ENCODE measurements at regions not wholly inside any gene's neighbourhood (a gene's known extent, or its start where the extent isn't known, plus 50 kb on each side); places are given as distances from the start of the nearest gene placed in this dataset.

DNA sequence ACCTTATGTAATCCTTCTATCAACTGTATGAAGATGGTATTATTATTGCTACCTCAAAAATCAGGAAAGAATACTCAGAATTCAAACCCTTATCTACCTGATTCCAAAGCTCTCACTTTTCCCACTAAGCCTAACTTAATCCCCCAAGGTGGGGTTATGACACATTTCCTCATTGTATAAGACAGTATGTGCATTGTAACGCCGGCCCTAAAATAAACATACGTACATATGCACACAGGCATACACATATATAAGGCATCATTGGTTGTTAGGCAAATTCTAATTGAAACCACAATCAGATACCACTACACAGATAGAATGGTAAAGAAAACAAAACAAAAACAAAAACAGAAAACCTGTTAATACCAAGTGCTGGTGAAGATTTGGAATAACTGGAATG lies 556.5 kb downstream of the INHBA start:
- no peak overlapping the region for H3K4me3 Mint-ChIP-seq
- H3K36me3 Mint-ChIP-seq (ENCODE audit: low read depth) = no peaks in the 10 kb centered on the region
- DNase-seq = no peak
- ChIA-PET POLR2A (no interaction called here), CTCF (no interaction called here)
- no peaks in the 10 kb centered on the region for H3K9me3 Mint-ChIP-seq
- no peak overlapping the region for H3K27ac Mint-ChIP-seq
- H3K27me3 Mint-ChIP-seq = no peaks in the 10 kb centered on the region
- H3K4me1 Mint-ChIP-seq = no peaks in the 10 kb centered on the region

DNA sequence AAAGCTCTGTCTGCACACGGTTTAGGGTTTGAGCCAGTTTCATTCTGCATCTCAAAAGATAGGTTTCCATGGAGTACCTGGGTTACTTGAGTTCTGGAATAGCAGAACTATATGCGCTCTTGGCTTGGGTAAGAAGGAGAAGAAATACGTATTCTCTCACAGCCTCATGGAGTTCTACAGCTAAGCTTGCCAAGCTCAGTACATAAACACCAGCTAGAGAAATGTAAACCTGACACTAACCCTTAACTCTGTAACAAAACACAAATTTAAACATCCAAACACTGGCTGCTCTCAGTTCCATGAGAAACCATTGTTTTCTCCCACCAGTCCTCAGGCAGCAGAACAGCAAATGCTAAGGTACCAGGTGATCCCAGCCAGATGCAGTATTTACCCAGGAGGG lies 557.2 kb downstream of the INHBA start:
- Mint-ChIP-seq H3K27me3 (no peaks in the 10 kb centered on the region), H3K9me3 (no peaks in the 10 kb centered on the region), H3K27ac (no peak overlapping the region), H3K36me3 (ENCODE audit: low read depth) (no peaks in the 10 kb centered on the region), H3K4me3 (no peak overlapping the region), H3K4me1 (no peaks in the 10 kb centered on the region)
- ChIA-PET CTCF (interaction anchor here (0.6 kb wide), 1 partner anchor 97 kb away, joined by 3 read pairs; no protein-coding TSS in a partner anchor), POLR2A (no interaction called here)
- no peak for DNase-seq

DNA sequence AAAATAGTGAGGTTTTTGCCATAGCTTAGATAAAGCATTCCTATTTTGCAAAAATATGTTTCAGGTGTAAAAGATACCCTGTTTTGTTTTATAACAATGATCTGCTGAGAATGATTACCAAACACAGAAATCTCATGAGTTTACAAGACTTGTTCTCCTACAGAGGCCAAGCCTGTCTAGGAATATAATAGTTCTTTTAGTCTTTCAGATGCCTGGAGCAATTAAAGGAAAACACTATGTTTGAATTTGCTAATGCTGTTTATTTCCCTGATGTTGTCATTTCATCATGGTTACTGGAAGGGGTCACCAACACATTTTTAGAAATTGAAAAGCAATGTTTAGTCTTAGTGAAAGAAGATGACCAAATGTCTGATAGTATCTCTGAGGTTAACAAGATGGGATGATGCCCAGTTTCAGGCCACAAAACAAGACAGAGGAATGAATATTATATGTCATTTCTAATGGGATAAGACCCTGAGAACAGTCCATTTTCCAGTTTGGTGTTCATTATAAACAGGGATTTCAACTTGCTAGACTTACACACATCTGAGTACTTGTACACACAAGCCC lies 559.9 kb downstream of the INHBA start:
- H3K4me1 Mint-ChIP-seq = no peaks in the 10 kb centered on the region
- no peaks in the 10 kb centered on the region for H3K9me3 Mint-ChIP-seq
- ChIA-PET POLR2A (no interaction called here), CTCF (no interaction called here)
- H3K4me3 Mint-ChIP-seq = no peak overlapping the region
- no peaks in the 10 kb centered on the region for H3K27me3 Mint-ChIP-seq
- no peak overlapping the region for H3K27ac Mint-ChIP-seq
- no peak for DNase-seq
- no peaks in the 10 kb centered on the region for H3K36me3 Mint-ChIP-seq (ENCODE audit: low read depth)

DNA sequence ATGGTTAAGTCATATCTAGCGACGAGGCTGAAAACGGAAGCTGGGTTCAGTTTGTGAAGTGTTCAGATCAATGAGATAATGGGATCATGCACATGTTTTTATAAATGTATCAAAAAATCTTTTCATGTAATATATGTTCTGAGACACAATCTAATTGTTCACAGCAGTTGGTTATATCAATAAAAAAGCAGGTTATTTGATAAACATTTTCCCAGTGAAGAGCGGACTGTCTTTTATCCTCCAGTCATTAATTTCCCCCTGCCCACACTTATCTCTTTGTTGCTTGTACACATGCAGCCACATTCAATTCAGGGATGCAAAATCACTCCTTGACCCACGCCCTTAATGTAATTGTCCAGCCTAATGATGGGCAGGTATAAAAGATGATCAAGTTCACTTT lies 563.1 kb downstream of the INHBA start:
- H3K36me3 Mint-ChIP-seq (ENCODE audit: low read depth) = no peaks in the 10 kb centered on the region
- H3K27ac Mint-ChIP-seq = no peak overlapping the region
- DNase-seq = no peak
- no peaks in the 10 kb centered on the region for H3K27me3 Mint-ChIP-seq
- no peaks in the 10 kb centered on the region for H3K4me1 Mint-ChIP-seq
- CTCF ChIA-PET = no interaction called here
- POLR2A ChIA-PET = no interaction called here
- no peaks in the 10 kb centered on the region for H3K9me3 Mint-ChIP-seq
- H3K4me3 Mint-ChIP-seq = no peak overlapping the region

DNA sequence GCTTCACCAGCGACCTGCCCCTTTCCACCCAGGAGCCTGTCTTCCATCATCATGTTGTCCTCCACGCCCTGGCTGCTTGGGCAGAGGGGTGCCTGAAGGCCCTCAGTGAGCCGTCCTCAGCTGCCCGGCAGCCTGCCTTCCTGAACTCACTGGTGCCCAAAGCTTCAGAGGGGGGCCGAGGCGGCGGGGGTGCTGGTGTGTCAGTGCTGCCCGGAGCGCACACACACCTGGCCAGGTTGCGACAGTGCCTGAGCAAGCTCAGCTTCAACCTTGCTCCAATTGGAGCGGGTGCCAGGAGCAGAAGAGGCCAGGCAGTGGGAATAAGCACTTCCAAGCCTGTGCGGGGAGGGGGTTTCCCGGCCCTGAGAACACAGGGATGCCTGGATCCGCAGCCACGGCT lies 566.3 kb downstream of the INHBA start:
- no peak for DNase-seq
- Mint-ChIP-seq H3K4me3 (no peak overlapping the region), H3K27ac (no peak overlapping the region), H3K27me3 (no peaks in the 10 kb centered on the region), H3K36me3 (ENCODE audit: low read depth) (no peaks in the 10 kb centered on the region), H3K9me3 (no peaks in the 10 kb centered on the region), H3K4me1 (no peaks in the 10 kb centered on the region)
- POLR2A ChIA-PET = no interaction called here
- CTCF ChIA-PET = no interaction called here

DNA sequence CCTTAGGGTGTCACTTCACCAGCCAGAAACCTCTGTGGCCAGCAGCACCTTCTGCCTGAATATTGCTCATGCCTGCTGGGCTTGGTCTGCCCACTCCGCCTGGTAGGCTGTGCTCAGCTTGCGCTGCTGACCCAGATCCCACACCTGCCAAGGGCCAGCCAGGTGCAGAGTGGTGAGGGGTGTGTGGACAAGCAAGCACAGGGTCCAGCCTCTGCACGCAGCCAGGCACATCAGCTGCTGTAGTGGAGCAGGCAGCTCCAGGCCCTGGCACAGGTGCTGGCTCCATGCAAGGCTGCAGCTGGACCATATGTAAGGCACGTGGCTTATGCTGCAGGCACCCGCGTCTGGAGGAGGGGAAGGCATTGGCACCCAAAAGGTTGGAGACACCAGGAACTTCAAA lies 567.4 kb downstream of the INHBA start:
- Mint-ChIP-seq H3K27me3 (no peaks in the 10 kb centered on the region), H3K4me3 (no peak overlapping the region), H3K36me3 (ENCODE audit: low read depth) (no peaks in the 10 kb centered on the region), H3K4me1 (no peaks in the 10 kb centered on the region), H3K9me3 (no peaks in the 10 kb centered on the region), H3K27ac (no peak overlapping the region)
- DNase-seq = no peak
- ChIA-PET POLR2A (no interaction called here), CTCF (no interaction called here)

DNA sequence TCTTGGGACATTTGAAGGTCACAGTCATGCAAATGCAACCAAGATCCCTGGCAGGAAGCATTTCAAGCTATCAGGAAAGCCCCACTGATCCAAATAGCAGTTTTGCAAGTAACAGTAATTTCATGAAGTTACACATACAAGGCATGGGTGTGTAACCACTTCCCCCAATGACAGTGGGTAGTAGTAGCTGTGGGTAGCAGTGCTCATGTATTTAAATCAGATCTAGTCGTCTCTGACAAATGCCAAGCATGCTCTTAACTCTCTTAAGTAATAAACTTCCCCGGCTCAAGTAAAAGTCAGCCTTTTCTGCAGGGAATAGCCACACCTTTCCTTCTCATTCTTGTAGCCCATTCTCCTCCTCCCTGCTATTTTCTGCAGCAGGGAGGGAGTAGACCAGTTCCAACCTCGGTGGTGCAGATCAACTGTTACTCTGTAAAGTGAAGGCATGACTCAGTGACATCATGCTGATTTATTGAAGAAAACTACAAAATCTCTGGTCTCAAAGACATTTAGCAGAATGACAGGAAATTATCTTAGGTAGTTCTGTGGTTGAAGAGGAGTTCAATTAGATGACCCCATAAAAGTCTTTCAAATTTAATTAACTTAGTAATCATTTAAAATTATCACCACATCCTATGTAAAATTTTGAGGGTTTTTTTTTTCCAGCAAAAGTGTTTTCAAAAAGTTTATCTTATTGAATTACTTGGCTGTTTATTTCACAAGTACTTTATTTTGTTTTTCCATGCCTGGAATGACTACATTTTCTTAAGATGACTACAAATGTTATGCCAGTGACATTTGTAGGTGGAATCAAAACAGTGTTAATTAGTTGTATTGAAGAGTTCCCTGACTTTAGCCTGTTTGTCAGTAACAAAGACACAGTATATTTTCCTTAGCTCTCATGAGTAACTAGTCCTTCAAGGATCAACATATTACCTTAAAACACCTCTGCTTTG lies 568.3 kb downstream of the INHBA start:
- Mint-ChIP-seq H3K4me1 (no peaks in the 10 kb centered on the region), H3K36me3 (ENCODE audit: low read depth) (no peaks in the 10 kb centered on the region), H3K27ac (no peak overlapping the region), H3K9me3 (no peaks in the 10 kb centered on the region), H3K4me3 (no peak overlapping the region), H3K27me3 (no peaks in the 10 kb centered on the region)
- DNase-seq = no peak
- POLR2A ChIA-PET = no interaction called here
- CTCF ChIA-PET = no interaction called here

DNA sequence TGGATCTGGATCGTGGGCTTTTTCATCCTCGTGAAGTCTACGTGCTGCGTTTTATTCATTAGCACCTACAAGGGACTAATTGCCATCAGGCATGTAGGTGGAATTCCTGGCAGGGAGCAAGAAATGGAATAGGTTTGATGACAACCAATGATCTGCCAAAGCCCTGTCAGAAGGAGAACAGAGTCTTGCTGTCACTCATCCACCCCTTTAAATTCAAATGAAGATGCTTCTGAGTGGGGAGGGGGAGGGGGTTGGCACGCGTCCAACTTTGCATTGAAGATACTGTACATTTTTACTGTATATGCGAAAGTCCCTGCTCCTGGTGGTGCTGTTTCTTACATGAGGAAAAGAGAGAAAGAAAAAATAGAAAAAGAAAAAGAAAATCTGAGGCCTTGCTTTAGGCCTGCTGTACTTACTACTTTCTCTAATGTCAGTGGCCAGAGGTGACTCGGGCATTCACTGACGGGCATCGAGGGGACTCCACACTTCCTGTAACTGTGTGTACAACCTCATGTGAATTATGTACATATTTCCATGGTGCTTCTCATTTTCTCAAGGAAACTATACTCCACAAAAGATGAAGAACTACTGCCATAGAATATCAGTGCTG lies 569.1 kb downstream of the INHBA start:
- ChIA-PET POLR2A (no interaction called here), CTCF (no interaction called here)
- H3K27ac Mint-ChIP-seq = no peak overlapping the region
- no peaks in the 10 kb centered on the region for H3K9me3 Mint-ChIP-seq
- no peak overlapping the region for H3K4me3 Mint-ChIP-seq
- no peaks in the 10 kb centered on the region for H3K4me1 Mint-ChIP-seq
- no peaks in the 10 kb centered on the region for H3K27me3 Mint-ChIP-seq
- H3K36me3 Mint-ChIP-seq (ENCODE audit: low read depth) = no peaks in the 10 kb centered on the region
- DNase-seq = no peak

DNA sequence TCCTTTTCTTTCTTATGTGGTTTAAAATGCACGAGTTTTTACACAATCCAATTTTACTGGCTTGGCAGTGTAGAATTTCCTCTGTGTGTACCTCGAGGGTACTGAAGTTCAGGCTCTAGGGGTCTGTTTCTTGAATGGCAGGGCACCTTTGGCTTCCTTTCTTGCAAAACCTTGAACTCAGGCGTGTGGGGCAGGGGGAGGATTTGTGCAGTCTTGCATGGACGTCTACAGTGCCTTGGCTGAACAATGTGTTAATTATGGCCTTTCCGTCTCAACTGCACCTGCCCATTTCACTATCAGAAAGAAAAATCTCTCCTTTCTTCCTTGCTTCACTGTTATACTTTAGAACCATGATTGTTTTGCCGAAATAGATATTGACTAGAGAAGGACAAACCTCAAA lies 570.9 kb downstream of the INHBA start:
- Mint-ChIP-seq H3K27me3 (no peaks in the 10 kb centered on the region), H3K4me1 (no peaks in the 10 kb centered on the region), H3K9me3 (no peaks in the 10 kb centered on the region), H3K27ac (no peak overlapping the region), H3K36me3 (ENCODE audit: low read depth) (no peaks in the 10 kb centered on the region), H3K4me3 (no peak overlapping the region)
- ChIA-PET CTCF (no interaction called here), POLR2A (no interaction called here)
- DNase-seq = no peak

DNA sequence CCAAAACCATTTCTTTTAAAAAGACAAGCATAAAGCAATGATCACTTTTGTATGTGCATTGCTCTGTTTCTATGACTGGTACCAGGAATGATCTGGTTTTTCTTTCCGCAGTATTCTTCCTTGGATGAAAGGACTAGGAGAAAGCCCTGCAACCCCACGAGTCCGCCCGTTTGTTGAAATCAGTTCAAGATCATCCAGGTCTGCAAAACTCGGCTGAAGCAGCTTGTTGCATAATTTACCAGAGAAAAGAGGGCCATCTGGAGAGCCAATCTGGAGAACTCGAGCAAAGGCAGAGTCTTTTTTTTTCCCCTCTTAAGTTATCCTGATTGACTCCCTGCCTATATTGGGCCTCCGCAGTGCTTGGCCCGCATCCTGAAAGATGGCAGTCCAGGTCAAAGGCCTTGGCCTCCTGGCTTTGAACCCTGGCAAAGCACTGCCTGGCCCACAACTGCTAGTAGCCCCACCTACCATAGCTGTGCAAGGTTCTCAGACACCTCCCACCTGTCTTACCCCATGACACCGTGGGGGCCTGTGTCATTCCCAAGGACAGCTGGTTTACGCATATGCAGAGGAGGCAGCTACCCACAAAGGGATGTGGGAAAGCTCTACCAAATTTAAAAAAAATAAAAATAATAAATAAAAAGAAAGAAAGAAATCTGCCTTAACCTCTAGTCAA lies 572.2 kb downstream of the INHBA start:
- Mint-ChIP-seq H3K4me1 (no peaks in the 10 kb centered on the region), H3K27ac (no peak overlapping the region), H3K4me3 (no peak overlapping the region), H3K36me3 (ENCODE audit: low read depth) (no peaks in the 10 kb centered on the region), H3K27me3 (no peaks in the 10 kb centered on the region), H3K9me3 (no peaks in the 10 kb centered on the region)
- CTCF ChIA-PET = no interaction called here
- POLR2A ChIA-PET = no interaction called here
- no peak for DNase-seq

DNA sequence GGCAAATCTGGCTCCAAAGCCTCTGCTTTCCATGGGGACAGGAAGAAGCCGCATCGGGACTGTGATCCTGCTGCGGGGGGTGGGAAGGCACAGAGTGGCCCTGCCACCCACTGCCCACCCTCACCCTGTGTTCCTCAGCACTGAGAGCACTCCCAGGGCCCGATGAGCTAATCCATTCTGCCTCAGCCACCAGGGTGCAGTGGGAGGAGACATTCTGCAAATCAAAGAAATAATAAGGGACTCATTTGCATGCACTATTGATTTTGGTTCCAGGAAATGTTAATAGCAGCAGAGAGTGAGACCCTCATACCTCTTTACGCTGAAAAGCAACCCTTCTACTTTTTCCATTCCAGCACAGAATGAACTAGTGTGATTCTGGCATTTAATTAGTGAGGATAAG lies 572.8 kb downstream of the INHBA start:
- no peaks in the 10 kb centered on the region for H3K9me3 Mint-ChIP-seq
- H3K4me1 Mint-ChIP-seq = no peaks in the 10 kb centered on the region
- no peak overlapping the region for H3K27ac Mint-ChIP-seq
- ChIA-PET CTCF (no interaction called here), POLR2A (no interaction called here)
- H3K4me3 Mint-ChIP-seq = no peak overlapping the region
- no peaks in the 10 kb centered on the region for H3K36me3 Mint-ChIP-seq (ENCODE audit: low read depth)
- H3K27me3 Mint-ChIP-seq = no peaks in the 10 kb centered on the region
- no peak for DNase-seq

DNA sequence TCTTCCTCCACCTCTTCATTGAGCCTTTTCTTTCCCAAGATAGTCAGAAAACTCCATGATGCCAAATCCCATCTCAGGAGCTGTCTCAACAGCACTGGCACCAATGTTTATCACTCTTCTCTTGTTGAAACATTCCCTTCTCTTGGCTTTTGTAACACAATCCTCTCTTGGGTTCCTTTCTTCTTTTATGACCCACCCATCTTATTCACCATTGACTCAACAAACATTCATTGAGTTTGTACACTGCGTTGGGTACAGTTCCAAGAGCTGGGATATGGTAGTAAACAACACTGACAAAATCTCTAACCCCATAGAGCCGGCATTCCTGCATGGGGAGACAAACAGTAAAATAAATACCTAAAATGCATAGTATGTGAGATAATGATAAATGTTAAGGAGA lies 577.5 kb downstream of the INHBA start:
- Mint-ChIP-seq H3K27me3 (no peaks in the 10 kb centered on the region), H3K27ac (no peak overlapping the region), H3K36me3 (ENCODE audit: low read depth) (no peaks in the 10 kb centered on the region), H3K9me3 (no peaks in the 10 kb centered on the region), H3K4me1 (no peaks in the 10 kb centered on the region), H3K4me3 (no peak overlapping the region)
- POLR2A ChIA-PET = no interaction called here
- CTCF ChIA-PET = no interaction called here
- DNase-seq = no peak

DNA sequence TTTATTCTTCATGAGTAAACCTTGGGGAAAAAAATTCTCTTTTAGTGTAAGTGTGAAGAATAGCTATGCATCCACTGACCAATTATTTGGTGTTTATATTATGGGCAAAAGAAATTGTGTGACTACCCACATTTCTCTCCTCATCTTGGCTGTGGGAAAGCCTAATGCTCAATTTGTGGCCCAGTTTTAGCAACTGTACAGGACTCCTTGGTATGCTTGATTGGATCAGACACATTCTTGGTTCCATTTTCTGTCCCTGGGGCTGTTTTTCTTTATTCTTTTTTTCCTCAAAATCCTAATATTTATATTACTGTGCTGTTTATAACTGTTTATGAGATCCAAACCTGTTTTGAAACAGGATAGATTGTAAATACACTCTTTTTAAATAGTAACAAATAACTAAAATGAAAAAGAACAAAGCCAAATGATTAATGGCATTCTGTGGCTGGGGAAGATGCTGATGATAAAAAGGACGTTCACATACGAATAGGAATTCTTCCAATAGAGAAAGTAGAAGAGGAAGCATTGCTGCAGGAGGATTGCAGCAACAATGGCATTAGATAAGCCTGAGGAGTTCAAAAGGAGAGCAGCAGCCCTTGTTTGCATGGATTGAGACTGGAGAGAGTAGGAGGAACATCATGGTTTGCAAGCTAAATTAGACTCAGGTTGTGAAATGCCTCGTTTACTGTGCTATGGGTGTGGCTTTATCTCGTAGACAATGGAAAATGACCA lies 580.5 kb downstream of the INHBA start:
- Mint-ChIP-seq H3K9me3 (no peaks in the 10 kb centered on the region), H3K4me3 (no peak overlapping the region), H3K27ac (no peak overlapping the region), H3K27me3 (no peaks in the 10 kb centered on the region), H3K36me3 (ENCODE audit: low read depth) (no peaks in the 10 kb centered on the region), H3K4me1 (no peaks in the 10 kb centered on the region)
- POLR2A ChIA-PET = no interaction called here
- DNase-seq = no peak
- CTCF ChIA-PET = no interaction called here
